Ecto neural progenitor cell (in vitro differentiated cells): ENCODE measurements at regions not wholly inside any gene's neighbourhood (a gene's known extent, or its start where the extent isn't known, plus 50 kb on each side); places are given as distances from the start of the nearest gene placed in this dataset.
A peak's percentile ranks its signal among the peaks of the same experiment; 100 is the strongest.
"Not testable (repeated sequence)": the region's sequence is repeated elsewhere in the genome, so short reads cannot be mapped to it uniquely, and the experiment has no call there.

Source experiments
- DNase-seq: peaks from one replicate; pipeline ENCODE4 v3.0.0-alpha.2; 2018; ENCODE audit warnings: low spot score

DNA sequence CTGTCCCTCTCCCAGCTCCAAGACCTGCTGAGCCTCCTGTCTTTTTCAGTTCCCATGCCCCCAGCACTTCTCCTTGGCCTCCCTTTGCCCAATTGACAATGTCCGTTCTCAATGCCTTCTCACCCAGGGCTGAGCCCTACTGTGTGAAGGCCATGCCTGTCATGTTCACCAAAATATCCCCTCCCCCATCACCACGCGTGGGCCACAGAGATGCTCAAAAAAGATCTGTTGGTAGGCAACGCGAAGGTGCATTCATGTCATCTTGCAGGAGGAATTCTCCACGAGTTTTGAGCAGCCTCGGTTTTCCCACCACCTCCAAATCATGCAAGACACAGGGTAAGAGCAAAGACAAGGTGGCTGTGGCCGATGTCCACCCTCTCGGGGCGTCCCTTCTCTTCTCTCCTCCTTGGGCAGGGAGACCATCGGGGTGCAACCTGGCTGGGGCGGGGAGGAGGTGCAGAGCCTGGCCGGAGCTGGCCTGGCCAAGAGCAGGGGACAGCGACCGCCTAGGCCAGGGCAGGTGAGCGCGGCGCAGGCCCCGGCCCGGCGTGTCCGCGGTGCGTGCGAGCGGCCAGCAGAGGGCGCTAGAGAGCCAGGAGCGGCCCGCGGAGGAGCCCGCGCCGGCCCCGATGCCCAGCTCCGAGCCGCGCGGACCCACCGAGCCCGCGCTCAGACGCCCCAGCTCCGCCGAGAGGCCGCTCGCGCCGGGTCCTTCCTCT is 56.3 kb upstream of the KRTAP5-11 start:
- peak; percentile 84 for DNase-seq

DNA sequence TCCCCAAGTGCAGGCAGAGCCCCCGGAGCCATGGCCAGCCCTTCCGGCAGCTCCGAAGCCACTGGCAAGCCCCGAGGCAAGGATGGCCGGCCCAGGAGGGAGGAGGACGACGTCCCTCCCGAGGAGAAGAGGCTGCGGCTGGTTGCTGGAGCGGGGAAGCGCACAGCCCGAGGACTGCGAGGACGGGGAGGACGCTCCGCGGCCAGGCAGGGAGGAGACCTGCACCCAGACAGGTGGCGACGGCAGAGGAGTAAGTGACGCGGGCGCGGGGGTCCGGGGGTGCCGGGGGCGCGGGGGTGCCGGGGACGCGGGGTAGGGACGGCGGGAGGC is 56.8 kb upstream of the KRTAP5-11 start:
- peak; percentile 67 for DNase-seq

DNA sequence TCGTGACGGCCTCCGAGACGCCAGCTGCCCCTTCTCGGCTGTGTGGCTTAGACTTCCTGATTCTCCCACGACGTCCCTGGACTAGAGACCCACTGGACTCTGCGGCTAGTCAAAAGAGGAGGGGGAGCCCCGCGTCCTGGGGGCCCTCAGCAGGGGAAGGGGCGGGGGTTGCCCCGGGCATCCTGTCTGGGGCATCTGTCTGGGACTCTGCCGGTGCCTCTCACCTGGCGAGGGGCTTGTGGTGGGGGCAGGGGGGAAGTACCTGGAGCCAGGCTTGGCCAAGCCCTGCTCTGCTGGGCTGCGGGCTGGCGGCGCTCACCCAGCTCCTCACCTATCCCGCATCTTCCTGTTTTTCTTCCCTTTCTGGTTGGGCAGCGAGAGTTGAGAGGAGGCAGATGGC is 57.2 kb upstream of the KRTAP5-11 start:
- not testable (repeated sequence) for DNase-seq

DNA sequence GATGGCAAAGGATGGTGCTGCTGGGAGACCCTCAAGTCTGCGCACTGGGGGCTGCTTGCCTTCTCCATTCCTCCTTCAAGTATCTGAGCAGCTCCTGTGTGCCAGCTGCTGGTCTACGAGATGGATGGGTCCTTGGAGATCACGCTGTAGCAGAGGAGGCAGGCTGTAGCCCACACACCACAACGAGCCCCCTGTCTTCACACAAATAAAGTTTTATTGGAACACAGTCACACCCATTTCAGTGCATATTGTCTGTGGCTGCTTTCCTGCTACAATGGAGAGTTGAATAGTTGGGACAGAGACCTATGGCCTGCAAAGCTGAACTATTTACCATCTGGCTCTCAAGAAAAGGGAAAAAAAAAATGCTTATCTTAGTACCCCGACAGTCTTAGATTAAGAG is 64.4 kb upstream of the KRTAP5-11 start:
- not testable (repeated sequence) for DNase-seq

DNA sequence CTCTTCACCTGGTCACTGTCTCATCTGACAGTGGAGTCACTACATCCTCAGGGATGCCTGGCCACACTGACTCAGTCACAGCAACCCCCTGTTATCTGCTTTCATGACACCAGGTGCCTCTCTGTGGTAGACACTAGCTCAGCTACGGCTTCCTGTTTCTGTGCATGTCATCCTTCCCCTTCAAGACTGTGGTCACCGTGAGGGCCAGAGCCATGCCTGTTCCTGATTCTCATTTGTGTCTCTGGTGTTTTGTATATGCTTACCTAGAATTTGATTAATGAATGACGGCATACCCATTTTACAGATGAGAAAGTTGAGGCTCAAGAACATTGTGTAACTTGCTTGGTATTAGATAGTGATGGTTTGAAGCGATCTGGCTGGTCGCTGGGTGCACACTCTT is 70.3 kb upstream of the KRTAP5-11 start:
- DNase-seq, result not testable (repeated sequence)

DNA sequence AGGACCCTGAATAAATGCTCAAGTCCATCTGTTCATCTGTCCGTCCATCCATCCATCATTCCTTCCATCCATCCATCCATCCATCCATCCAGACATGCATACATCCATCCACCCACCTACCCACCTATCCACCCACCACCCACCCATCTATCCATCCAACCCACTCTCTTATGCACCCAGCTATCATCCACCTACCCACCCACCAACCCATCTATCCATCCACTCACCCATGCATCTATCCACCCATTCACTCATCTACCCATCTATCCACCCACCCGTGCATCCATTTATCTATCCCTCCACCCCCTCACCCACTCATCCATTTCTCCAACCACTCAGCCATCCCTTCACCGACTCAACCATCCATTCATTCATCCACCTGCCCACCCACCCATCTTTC is 71.7 kb upstream of the KRTAP5-11 start:
- DNase-seq, result not testable (repeated sequence)

DNA sequence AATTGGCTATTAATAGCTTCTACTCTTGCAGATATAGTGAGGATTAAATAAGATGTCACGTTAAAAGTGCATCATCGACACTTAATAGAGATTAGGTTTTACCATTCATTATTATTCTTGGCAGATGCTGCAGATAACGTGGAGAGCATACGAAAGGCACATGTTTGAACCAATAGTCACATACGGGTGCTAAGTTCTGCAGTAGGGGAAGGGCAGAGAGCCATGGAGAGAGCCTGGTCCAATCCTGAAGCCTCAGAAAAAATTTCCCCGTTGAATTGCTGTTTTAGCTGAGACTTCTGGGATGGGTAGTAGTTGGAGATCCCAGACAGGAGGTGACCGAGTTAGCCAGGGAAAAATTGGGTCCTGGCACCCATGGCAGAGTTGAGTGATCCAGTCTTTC is 72.4 kb upstream of the KRTAP5-11 start:
- DNase-seq, result not testable (repeated sequence)

DNA sequence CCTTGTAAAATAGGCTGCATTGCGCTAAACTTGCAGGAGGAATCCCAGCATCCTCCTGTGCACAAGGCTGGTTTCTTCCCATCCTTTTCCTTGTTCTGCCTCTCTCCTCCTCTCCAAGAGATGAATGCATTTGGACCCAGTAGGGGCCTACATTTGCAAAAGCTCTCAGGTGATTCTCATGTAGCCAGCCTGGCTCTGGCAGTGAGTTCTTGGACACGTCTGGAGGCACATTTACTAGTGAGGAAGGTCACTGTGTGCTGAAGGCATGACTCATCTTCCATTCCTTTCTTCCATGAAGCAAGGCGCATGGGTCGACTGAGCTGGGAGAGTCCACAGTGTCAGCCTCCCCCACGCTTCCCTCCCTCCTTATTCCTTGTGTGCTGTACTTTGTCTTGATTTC is 73.8 kb upstream of the KRTAP5-11 start:
- not testable (repeated sequence) for DNase-seq

DNA sequence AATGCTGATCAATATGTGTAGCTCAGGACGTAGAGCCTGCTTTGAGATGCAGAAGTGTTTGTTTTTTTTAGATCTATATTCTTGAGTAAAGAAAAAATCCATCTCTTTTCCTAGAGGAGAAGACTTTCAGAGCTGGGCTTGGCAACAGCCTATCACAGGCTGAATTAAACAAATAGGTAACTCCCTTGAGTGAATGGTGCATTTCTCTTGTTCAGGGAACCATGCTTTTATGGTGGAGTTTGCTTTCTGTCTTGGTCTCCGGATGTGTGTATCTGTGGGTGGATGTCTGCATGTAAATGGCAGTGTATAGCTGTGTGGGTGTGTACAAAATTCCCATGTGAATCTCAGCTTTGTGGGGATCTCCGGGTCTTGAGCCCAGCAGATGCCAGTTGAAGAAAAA is 82.3 kb upstream of the KRTAP5-11 start:
- not testable (repeated sequence) for DNase-seq

DNA sequence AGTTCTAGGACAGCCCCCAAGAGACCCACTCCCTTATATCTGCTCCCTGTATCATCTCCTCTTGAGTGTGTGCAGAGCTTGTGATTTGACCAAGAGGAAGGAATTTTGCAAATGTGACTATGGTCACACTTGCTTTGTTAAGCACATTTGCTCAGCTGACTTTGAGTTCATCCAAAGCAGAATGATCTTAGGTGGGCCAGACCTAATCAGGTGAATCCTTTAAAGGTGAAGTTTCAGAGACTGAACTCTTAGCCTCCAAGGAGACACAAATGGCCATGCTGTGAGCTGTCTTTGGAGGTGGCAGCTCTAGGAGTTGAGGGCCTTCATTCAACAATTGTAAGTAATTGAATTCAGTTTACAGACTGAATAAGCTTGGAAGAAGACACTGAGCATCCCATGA is 115.4 kb upstream of the KRTAP5-11 start:
- DNase-seq, result not testable (repeated sequence)

DNA sequence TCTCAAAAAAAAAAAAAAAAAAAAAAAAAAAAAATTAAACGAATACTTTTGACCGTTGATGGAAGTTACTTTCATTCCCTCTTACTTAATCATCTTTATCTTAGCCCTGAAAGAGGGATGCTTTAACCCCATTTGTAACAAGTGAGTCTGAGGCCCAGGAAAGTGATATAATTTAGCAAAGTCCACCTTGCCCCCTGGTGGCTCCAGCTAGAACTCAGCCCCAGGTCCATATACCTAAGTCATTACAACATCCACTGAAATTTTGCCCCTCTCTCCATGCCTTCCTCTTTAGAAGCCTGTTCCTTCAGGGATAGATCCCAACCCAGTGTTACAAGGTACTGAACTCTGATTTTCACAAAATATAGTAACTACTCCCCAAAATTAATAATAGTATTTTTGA is 116.3 kb upstream of the KRTAP5-11 start:
- not testable (repeated sequence) for DNase-seq

DNA sequence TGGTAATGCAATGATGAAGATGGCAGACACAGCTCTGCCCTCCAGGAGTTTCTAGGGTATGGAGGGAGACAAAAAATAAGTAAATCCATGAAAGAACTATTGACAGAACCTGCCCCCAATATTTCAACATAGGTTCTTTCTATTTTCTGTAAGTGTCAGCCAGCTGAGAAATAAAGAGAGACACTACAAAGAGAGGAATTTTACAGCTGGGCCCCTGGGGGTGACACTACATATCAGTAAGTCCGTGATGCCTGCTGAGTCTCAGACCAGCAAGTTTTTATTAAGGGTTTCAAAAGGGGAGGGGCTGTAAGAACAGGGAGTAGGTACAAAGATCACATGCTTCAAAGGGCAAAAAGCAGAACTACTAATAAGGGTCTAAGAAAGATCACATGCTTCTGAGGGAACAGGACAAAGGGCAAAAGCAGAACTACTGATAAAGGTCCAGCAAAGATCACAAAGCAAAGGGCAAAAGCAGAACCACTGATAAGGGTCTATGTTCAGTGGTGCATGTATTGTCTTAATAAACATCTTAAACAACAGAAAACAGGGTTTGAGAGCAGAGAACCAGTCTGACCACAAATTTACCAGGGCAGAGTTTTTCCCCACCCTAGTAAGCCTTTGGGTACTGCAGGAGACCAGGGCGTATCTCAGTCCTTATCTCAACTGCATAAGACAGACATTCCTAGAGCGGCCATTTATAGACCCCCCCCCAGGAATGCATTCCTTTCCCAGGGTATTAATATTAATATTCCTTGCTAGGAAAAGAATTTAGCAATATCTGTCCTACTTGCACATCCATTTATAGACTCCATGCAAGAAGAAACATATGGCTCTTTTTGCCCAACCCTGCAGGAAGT is 119.0 kb upstream of the KRTAP5-11 start:
- DNase-seq, result not testable (repeated sequence)

DNA sequence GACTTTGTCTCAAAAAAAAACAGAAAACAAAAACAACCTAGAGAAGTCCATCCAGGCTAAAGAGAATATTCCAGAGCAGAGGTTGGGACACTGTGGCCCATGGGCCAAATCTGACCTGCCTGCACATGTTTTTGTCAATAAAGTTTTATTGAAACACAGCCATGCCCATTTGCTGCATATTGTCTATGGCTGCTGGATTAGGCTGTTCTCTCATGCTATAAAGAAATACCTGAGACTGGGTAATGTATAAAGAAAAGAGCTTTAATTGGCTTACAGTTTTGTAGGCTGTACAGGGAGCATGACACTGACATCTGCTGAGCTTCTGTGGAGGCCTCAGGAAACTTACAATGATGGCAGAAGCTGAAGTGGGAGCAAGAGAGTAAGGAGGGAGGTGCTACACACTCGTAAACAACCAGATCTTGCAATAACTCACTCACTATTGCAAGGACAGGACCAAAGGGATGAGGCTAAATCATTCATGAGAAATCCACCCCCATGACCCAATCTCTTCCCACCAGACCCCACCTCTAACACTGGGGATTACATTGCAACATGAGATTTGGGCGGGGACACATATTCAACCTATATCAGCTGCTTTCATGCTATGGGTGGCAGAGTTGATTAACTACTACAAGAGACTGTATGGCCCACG is 122.5 kb upstream of the KRTAP5-11 start:
- not testable (repeated sequence) for DNase-seq

DNA sequence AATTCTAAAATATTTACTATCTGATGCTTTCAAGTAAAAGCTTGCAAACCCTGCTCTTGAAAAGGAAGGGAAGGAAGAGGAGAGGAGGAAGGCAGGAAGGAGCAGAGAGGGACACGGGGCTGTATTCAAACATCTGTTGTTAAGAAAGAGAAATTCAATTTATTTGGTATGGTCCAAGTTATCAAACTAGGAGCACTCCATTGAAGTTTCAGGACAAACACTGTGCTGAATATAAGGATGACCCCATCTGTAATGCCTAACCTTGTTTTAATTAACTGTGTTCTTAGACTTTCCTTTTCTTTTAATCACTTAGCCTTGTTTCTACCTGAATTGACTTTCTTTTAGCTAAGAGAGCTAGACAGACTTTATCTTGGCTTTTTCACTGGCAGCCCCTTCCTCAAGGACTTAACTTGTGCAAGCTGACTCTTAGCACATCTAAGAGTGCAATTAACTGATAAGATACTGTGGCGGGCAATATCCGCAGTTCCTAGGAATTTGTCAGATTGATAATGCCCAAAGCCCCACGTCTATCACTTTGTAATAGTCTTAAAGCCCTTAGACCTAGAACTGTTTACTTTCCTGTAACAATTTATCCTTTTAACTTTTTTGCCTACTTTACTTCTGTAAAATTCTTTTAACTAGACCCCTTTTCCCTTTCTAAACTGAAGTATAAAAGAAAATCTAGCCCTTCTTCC is 123.2 kb upstream of the KRTAP5-11 start:
- DNase-seq, result not testable (repeated sequence)

DNA sequence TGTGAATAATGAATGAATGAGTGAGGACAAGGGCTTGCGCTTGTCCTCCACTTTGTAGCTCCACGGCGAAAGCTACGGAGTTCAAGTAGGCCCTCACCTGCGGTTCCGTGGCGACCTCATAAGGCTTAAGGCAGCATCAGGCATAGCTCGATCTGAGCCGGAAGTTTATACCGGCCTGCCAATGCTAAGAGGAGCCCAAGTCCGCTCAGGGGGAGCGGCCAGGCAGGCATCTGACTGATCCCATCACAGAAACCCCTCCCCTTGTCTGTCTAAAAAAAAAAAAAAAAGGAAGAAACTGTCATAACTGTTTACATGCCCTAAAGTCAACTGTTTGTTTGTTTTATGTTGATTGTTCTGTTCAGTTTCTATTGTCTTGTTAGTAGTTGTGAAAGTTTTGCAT is 124.4 kb upstream of the KRTAP5-11 start:
- DNase-seq, result not testable (repeated sequence)

DNA sequence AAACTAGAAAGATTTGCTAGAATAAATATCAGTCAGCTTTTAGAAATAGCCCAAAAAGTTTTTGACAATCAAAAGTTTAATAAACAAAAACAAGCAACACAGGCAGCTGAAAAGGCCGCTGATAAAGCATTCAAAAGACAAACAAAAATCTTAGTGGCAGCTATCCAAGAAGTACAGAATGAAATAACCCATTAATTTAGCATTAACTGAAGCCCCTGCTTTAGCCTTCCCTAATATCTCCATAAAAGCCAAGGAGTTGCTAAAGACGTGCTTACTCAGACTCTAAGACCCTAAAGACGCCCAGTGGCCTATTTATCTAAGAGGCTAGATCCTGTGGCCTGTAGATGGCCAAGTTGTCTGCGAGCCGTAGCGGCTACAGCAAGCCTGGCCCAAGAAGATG is 123.5 kb upstream of the DEFB108B start:
- DNase-seq, result not testable (repeated sequence)

DNA sequence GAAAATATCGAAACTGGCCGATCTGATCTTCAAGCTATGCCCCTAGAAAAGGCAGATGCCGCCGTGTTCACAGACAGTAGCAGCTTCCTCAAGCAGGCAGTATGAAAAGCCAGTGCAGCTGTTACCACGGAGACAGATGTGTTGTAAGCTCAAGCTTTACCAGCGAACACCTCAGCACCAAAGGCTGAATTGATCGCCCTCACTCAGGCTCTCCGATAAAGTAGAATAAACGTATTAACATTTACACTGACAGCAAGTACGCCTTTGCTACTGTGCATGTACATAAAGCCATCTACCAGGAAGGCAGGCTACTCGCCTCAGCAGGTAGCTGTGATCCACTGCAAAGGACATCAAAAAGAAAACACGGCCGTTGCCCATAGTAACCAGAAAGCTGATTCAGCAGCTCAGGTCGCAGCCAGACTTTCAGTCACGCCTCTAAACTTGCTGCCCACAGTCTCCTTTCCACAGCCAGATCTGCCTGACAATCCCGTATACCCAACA is 122.8 kb upstream of the DEFB108B start:
- DNase-seq, result peak; percentile 52

DNA sequence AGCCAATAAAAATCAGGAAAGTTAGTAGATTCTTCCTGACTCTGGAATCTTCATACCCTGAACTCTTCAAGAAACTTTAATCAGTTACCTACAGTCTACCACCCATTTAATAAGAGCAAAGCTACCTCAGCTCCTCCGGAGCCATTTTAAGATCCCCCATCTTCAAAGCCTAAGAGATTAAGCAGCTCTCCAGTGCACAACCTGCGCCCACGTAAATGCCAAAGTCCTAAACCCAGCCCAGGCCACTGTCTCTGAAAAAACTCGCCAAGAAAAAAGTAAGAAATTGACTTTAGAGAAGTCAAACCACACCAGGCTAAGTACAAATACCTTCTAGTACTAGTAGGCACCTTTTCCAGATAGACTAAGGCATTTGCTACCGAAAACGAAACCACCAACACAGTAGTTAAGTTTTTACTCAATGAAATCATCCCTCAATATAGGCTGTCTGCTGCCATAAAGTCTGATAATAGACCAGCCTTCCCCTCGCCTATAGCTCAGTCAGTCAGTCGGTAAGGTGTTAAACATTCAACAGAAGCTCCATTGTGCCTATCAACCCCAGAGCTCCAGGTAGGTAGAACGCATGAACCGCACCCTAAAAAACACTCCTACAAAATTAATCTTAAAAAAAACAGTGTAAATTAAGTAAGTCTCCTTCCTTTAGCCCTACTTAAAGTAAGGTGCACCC is 122.2 kb upstream of the DEFB108B start:
- not testable (repeated sequence) for DNase-seq

DNA sequence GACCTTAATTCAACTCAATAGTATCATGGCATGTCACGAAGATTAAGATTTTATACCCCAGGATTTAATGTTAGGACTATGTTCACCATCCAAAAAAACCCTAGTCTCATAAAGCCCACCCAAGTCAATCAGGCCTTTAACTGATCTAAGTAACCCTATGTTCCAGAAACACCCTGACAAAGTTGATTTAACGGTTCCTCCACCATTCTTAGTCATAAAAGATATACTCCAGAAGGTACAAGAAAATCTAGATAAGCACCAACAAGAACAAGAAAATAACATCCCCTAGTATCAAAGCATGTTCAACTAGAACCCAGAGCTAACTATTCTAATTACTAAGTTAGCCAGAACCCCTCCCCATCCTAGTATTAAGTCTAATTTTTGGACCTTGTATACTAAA is 120.7 kb upstream of the DEFB108B start:
- DNase-seq, result not testable (repeated sequence)

DNA sequence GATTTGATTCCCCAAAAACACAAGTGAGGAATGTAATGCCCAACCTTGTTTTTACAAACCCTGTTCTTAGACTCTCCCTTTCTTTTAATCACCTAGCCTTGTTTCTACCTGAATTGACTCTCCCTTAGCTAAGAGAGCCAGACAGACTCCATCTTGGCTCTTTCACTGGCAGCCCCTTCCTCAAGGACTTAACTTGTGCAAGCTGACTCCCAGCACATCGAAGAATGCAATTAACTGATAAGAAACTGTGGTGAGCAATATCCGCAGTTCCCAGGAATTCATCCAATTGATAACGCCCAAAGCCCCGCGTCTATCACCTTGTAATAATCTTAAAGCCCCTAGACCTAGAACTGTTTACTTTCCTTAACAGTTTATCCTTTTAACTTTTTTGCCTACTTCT is 120.2 kb upstream of the DEFB108B start:
- not testable (repeated sequence) for DNase-seq

DNA sequence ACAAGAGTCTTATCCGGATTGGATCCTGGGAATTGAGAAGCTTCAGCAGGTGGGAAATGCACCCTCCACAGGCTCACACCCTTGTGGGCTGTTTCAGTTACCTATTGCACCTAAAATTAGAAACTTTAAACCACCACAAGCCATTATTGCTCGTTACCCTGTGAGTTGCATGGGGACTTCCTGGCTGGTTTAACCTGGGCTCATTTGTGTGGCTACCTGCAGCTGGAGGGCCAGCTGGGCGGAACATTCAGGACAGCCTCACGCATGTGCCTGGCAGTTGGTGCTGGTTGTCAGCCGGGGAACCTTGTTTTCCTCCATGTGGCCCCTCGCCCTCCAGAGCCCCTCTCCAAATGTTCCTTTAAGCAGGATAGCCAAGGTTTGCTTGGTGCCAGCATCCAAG is 118.5 kb upstream of the DEFB108B start:
- DNase-seq, result not testable (repeated sequence)
